Amniotic epithelial cell (primary cell): ENCODE measurements at regions not wholly inside any gene's neighbourhood (a gene's known extent, or its start where the extent isn't known, plus 50 kb on each side); places are given as distances from the start of the nearest gene placed in this dataset.
"Not testable (repeated sequence)": the region's sequence is repeated elsewhere in the genome, so short reads cannot be mapped to it uniquely, and the experiment has no call there.

Experiments
- DNase-seq: peaks from one replicate; pipeline ENCODE4 v3.0.0-alpha.2; 2010; ENCODE audit warnings: low read depth

DNA sequence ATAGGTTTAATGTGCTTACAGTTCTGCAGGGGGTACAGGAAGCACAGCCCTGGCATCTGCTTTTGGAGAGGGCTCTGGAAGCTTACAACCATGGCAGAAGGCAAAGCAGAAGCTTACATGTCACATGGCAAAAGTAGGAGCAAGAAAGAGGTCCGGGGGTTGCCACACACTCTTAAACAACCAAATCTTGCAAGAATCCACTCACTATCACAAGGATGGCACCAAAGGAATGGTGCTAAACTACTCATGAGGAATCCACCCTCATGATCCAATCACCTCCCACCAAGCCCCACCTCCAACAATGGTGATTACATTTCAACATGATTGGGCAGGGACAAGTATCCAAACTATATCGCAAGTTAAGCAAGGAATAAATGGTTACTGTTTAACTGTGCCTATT lies 255.8 kb upstream of the AVPR1A start:
- no peak for DNase-seq

DNA sequence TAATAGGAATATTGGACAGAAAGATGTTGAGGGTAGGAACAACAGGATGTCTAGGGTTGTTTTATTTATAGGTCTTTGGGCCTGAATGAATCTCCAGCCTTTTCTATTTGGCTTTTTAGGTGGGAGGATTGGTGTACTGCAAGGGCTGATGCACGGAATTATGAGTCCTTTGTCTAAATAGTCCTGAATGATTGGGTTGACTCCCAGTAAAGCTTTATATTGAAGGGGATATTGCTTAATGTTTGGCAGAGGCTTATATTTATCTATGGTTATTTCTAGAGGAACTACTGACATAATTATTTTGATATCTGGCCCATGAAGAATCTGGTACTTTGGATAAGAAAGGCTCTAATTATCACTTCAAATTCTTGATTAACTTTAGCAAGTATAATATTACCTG lies 253.6 kb upstream of the AVPR1A start:
- no peak for DNase-seq

DNA sequence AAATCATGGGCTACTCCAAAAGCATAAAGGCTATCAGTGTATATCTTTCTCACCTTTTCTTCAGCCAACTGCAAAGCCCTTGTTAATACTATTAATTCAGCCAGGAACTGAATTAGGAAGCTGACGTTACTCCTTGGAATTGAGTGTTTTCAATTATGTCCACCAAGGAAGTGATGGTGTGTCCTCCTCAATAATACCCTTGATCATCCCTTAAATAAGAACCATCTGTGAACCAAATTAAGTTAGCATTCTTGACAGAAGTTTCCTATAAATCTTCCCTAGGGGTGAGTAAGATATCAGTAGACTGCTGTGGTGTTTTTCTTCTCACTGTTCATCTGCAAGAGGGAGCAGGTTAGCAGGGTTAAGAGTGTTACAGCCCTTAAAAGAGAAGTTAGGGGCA lies 252.3 kb upstream of the AVPR1A start:
- no peak for DNase-seq

- DNase-seq = no peak
These were observed 249.7 kb upstream of the AVPR1A start for GRCh38 chr12:63400718-63401117.

GRCh38 chr12:63400318-63400717 lies 249.3 kb upstream of the AVPR1A start:
- no peak for DNase-seq

DNA sequence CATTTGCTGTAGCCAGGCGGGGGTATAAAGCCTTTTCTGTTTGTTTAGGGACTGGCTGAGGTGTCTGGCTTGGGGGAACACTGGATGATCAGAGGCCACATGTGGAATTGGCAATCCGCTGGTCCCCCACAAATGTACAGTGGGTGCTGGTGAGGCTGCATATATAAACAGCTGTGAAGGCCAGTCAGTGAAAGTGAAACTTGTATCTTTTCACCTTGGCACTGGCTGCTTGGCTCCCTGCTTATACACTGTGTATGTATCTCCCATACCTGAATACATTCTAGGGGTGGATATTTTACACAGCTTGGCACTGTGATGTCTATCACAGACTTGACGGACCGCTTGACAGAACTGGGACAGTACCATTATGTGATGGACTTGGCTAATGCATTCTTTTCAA lies 246.8 kb upstream of the AVPR1A start:
- no peak for DNase-seq

DNA sequence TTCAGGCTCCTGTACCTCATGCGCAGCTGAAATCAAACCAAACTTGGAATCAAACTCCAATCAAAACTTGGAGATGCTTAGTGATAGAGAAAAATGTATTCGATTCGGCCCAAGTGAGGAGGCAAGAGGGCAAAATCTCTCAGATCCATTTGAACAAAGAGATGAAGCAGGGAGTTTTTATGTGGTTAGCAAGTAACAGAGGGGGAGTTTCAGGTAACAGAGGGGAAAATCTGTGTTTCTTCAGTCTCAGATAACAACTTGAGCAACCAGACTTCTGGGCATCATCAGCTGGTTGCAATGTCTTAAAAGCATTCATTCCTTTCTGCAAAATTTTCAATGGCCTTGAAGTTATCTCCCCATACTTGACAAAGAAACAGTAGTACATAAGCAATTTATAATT lies 245.1 kb upstream of the AVPR1A start:
- DNase-seq = no peak

DNA sequence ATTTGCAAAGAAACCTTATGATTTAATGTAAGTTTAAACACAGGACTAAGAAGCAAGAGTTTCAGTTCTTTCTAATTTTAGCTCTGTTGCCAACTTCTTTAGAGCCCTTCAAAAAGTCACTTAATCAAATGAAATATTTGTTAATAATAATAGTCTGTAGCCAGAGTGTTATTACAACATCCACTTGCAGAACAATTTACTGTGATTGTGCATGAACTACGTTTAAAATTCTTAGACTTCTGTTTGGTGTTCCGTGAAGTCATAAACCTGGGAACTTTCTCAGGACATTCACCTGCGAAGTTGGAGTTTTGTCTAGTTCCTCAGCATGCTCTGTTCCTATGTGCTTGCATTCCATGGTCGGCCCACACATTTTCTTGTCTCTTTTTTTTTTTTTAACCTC lies 244.0 kb upstream of the AVPR1A start:
- DNase-seq = no peak

- no peak for DNase-seq
These were observed 243.3 kb upstream of the AVPR1A start for GRCh38 chr12:63394349-63394748.

DNA sequence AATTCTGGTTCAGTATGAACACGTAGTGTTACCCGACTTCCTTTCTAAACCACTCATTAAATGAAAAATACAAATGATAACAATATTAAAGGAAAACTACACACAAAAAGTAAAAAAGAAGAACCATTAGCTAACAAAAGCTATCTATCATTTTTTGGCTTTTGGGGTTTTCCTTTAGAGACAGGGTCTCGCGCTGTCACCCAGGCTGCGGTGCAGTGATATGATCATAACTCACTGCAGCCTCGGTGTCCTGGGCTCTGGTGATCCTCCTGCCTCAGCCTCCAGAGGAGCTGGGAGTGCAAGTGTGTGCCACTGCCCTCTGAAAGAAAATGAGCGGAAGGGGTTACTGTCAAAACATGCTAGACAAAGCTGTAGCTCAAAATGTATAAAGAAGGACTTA lies 238.2 kb upstream of the AVPR1A start:
- no peak for DNase-seq

DNA sequence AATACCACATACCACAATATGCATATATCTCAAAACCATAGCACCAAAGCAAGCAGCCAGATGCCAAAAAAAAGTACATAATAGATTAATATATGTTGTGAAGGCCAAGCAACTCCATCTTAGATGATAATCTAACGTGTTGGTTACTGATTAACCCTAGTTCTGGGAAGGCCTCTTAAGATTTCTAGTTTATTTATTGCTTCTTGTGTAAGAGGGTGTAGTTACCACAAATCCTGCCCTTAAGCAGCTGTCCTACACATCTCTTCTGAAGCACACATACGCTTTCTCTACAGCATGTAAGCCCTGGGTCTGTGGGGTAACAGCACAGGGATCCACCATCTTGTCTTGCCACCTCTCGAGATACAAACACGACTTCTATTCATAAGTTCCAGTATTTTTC lies 236.8 kb upstream of the AVPR1A start:
- DNase-seq = no peak

- no peak for DNase-seq
These were observed 231.9 kb upstream of the AVPR1A start for GRCh38 chr12:63382930-63383329.

DNA sequence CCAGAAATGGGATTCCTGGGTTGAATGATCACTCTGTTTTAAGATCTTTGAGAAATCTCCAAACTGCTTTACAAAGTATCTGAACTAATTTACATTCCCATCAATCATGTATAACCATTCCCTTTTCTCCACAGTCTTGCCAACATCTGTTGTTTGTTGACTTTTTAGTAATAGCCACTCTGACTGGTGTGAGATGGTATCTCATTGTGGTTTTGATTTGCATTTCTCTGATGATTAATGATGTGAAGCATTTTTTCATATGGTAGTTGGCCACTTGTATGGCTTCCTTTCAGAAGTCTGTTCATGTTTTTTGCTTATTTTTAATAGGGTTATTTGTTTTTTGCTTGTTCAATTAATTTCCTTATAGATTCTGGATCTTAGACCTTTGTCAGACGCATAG lies 211.8 kb upstream of the AVPR1A start:
- no peak for DNase-seq

DNA sequence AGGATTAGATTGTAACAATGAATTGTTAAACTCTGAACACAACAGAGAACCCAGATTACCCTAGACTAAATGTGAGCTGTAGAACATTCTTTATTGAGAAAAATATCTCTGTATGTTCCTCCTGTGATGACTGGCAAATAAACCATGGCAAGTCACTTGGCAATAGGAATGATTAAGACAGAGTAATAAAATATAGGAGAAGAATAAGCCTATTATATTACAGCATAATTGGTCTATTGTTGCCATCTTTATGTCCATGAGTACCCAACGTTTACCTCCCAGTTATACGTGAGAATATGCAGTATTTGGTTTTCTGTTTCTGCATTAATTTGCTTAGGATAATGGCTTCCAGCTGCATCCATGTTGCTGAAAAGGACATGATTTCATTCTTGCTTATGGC lies 211.2 kb upstream of the AVPR1A start:
- no peak for DNase-seq

DNA sequence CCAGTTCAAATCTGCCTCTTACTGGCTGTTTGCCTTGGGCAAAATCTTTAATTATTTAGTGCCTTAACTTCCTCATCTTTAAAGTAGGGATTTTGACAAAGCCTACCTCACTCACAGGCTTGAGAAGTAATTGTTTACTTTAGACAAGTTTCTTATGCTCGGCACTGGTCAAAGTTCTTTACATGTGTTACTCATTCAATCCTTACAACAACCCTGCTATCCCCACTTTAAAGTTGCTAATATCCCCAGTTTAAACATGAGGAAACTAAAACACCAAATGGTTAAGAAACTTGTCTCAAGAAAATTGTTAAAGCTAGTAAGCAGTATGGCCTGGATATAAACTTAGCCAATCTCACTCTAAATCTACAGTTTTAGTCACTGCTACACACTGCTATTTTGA lies 204.0 kb upstream of the AVPR1A start:
- DNase-seq = no peak

GRCh38 chr12:63353559-63353958 lies 202.6 kb upstream of the AVPR1A start:
- DNase-seq = no peak

GRCh38 chr12:63351370-63351769 lies 200.4 kb upstream of the AVPR1A start:
- no peak for DNase-seq

- no peak for DNase-seq
These were observed 197.6 kb upstream of the AVPR1A start for GRCh38 chr12:63348556-63348955.

DNA sequence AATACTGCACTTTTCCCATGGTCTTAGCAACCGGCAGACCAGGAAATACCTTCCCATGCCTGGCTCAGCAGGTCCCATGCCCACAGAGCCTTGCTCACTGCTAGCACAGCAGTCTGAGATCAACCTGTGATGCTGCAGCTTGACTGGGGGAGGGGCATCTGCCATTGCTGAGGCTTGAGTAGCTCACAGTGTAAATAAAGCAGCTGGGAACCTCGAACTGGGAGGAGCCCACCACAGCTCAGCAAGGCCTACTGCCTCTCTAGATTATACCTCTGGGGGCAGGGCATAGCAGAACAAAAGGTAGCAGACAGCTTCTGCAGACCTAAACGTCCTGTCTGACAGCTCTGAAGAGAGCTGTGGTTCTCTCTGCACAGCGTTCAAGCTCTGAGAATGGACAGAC lies 186.2 kb upstream of the AVPR1A start:
- not testable (repeated sequence) for DNase-seq

- no peak for DNase-seq
These were observed 175.3 kb upstream of the AVPR1A start for GRCh38 chr12:63326260-63326659.

DNA sequence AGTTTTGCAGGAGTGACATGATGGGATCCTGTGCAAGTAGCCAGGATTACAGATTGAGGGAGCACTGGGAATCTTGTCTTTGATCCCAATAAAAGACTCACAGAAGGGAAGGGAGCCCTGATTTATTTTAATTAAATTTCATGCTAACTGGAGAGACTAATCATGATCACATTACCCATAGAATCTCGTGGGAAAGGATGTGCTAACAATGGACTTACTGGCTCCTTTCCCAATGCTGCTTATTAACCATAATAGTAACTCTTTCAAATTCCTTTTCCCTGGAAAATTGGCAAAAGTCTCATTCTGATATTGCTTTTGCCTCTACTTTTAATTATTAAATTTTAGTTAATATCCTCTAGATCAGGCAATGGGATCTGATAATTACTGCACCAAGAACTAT lies 174.8 kb upstream of the AVPR1A start:
- DNase-seq = no peak

DNA sequence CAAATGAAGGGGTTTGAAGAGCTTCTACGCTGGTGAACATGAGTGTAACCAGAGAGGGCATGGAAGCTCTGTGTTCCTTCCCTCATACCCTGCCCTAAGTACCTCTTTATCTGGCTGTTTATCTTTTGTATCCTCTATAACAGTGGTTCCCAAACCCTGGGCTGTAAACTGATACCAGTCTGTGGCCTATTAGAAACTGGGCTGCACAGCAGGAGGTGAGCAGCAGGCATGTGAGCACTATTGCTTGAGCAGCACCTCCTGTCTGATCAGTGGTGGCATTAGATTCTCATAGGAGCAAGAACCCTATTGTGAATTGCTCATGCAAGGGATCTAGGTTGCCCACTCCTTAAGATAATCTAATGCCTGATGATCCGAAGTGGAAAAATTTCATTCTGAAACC lies 172.9 kb upstream of the AVPR1A start:
- DNase-seq = no peak

DNA sequence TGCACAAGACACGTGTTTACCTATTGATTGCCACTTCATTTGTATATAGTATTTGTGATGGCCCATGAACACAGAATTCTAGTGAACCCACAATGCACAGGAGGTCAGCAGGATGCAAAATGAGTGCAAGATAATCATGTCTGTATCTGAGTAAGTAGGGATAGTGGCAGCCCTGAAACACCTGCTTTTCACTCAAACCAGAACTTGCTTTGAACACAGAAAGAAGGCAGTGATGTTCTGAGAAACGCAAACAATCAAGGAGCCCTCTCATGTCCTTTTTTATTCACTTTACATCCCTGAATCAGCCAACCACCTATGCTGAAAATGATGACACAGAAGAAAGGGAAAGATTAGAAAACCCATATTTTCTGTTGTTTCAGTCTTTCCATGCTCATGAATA lies 170.4 kb upstream of the AVPR1A start:
- no peak for DNase-seq

DNA sequence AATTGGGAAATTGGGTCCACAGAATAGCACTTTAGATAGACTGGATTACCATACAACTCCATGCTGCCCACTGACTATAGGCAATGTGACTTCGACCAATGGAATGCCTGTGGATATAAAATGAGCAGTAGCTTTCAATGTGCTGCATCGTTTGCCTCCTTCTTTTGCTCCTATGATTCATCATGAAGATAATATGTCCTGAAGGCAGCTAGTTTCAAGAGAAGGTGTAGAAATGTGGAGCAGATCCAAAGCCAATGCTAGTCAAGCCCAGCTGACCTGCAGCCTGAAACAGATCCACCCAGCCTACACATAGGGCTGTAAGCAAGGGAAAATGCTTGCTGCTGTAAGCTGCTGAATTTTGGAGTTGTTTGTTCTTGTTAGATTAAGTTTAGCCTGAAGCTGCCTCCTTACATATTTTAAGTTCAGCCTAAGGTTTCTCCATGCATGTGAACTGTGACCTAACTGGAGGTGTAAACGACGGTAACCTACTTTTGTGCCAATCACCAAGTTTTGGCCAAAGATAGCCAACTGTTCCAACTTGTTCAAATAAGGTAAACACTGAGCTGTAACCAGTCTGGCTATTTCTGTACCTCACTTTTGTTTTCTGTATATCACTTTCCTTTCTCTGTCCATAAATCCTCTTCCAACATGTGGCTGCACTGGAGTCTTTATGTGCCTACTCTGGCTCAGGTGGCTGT lies 169.1 kb upstream of the AVPR1A start:
- no peak for DNase-seq

DNA sequence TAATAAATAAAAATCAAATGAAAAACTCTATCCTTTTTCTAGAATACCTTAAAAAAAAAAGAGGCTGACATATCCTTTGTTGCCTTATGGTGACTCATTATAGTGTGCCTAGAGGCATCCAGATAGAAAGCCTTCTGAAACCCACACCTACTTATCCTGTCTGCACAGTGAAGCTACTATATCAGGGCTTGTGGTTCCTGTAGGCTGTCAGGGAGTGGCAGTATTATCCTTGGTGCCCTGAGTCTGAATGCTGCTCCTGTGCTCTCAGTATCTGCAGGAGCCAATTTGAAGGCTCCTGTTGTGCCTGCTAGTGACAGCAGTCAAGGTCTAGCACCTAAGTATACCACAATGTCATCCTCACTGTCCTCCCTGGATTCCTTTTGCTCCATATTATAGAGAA lies 168.4 kb upstream of the AVPR1A start:
- no peak for DNase-seq
